T47D (cell line): ENCODE measurements at regions not wholly inside any gene's neighbourhood (a gene's known extent, or its start where the extent isn't known, plus 50 kb on each side); places are given as distances from the start of the nearest gene placed in this dataset.
"Not testable (repeated sequence)": the region's sequence is repeated elsewhere in the genome, so short reads cannot be mapped to it uniquely, and the experiment has no call there.

ENCODE experiments used
- DNase-seq, 2 experiments: peaks; one replicate each; pipeline versions ENCODE4 v3.0.0 to v3.0.0-alpha.2; 2011 to 2012; ENCODE audit warnings: low read depth in 1 of 2, low spot score in 1 of 2
- JUND ChIP-seq: IDR thresholded peaks from 2 replicates; pipeline ENCODE4 v1.6.1; 2012; ENCODE audit warnings: low read depth
- in situ Hi-C: cut with HindIII; loops from 2 replicates; pipeline ENCODE4 v1.10.0; 2016; ENCODE audit warnings: low sequenced_read_pairs, low pct_unique_long_range_greater_than_20kb

DNA sequence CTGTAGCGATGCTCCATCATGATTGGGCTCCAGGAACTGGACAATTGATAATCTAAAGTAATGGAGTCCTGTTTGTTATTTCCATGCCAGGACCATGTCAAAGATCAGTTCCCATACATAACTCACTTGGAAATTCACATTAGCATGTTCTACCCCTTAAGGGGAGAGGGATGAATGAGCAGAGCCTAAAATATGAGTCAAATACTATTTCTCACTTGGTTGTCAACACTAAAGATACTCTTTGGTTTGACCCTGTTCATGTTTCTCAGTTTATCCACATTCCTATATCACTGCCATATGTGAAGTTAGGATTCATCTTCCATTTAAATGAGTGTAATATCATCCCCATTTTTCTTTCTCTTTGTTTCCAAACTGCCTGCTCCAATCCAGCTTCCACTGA lies 321.6 kb upstream of the PAPPA start:
- in situ Hi-C loops: no loop called here
- DNase-seq: no peak
- TF ChIP-seq JUND: no peak

DNA sequence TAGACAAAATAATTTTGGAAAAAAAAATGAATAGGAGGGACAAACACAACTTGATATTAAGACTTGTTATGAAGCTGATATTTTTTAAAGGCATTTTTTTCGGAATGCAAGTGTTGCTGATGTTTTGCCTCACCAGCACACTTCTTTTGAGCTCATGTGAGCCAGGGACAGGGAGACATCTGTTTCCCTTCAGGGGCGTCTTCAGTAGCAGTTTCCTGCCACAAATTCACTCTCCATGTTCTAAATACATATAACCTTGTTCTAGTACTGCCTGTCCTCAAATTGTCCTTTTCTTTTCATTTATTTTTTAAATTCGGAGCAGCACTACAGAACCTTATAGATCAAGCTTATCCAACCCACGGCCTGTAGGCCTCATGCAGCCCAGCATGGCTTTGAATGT lies 316.0 kb upstream of the PAPPA start:
- DNase-seq: no peak
- TF ChIP-seq JUND: no peak
- in situ Hi-C loops: no loop called here

DNA sequence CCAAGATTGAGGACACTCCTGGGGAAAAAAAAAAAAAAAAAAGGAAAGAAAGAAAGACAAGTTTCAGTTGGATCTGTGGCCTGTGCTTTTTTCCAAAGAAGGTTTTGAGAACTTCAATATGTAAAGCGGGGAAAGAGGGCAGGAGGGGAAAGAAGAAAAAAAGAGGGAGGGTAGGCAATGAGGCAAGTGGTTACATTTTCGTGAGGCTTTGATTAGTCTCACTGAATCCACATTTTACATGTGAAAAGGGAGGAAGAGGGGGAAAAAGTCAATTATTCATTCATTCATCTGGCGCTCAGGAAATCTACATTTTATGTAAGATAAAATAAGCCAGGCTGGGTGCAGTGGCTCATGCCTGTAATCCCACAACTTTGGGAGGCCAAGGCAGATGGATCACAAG lies 315.2 kb upstream of the PAPPA start:
- no peak for DNase-seq
- in situ Hi-C loops: no loop called here
- TF ChIP-seq JUND: no peak

DNA sequence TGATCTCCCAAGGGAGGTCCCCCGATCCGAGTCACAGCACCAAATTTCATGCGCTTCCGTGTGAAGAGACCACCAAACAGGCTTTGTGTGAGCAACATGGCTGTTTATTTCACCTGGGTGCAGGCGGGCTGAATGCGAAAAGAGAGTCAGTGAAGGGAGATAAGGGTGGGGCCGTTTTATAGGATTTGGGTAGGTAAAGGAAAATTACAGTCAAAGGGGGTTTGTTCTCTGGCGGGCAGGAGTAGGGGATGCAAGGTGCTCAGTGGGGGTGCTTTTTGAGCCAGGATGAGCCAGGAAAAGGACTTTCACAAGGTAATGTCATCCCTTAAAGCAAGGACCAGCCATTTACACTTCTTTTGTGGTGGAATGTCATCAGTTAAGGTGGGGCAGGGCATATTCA lies 309.2 kb upstream of the PAPPA start:
- in situ Hi-C loops, DNase-seq: not testable (repeated sequence)

DNA sequence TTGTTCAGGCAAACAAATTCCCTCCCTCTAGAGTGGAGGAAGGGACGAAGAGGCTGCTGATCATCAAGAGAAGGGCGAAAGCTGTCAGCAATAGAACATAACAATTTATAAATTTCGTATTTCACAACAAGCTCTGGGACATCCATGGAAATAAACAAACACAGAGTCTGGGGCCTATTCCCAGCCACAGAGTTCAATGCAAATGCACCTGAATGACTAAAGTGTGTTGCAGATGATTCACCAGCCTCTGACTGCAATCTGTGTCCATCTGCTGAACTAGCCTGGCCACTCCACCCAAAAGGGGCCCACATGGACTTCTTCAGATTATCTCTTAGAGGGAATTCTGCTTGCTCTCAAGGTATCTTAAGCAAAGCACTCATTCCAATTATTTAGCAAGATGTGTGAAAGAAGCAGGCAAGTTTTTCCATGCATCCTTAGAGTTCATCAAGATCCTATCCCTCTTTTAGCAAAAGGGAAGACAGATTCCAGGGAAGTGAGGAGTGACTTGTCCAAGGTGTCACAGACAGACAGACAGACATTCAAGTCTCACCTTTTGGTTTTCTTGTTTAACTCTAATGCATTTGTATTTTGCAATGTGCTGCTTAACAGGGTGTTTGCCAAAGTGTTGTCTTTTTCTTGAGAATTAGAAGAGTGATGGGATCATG lies 307.8 kb upstream of the PAPPA start:
- no peak for DNase-seq
- no peak for TF ChIP-seq JUND
- in situ Hi-C loops: no loop called here

DNA sequence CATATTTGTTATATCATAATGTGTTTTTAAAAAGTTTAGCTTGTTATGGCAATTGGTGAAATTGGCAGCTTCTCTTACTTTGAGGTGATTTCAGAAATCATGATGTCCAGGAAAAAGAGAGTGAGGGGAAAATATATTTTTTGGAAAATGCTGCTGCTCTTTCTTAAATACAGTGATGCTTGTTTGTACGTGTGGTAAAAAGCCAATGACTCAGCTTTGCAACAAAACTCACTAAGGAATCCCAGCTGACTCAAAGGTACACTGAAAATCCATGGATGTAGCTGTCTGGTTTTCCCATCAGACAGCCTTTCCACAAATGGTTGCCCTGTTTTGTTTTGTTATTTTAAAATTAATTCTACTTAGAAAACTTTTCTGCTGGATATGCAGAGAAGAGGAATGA lies 306.4 kb upstream of the PAPPA start:
- no peak for TF ChIP-seq JUND
- no peak for DNase-seq
- in situ Hi-C loops: no loop called here

DNA sequence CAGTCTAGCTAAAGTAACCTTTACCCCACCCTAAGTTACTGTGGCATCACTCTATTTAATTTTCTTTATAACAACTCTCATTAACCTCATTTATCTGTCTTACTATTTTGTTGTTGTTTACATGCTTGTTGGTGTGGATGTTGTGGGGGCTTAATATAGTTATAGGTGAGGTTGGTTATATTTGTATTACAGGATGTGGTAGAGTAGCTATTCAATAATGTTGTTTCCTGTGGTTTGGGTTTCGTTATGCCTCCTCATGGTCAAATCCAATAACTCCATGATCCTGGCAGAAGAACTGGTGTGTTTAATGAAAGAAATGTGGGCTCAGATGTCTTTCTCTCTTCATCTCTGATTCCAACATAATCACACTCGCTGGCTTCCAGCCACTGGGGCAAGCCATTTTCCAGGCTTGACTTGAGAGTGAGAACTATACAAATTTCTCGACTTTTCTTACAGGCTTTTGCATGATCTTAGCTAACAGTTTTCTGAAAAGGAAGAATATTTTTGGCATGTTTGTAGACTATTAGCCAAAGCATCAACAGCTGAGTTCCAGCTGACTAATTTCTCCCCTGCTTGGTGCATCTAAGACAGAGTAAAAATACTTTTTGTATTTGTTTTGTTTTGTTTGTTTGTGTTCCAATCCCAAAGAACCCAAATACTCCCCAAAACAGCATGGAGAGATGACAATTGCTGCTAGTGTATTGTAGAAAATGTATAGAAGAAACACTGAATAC lies 303.7 kb upstream of the PAPPA start:
- DNase-seq: no peak
- in situ Hi-C loops: no loop called here

DNA sequence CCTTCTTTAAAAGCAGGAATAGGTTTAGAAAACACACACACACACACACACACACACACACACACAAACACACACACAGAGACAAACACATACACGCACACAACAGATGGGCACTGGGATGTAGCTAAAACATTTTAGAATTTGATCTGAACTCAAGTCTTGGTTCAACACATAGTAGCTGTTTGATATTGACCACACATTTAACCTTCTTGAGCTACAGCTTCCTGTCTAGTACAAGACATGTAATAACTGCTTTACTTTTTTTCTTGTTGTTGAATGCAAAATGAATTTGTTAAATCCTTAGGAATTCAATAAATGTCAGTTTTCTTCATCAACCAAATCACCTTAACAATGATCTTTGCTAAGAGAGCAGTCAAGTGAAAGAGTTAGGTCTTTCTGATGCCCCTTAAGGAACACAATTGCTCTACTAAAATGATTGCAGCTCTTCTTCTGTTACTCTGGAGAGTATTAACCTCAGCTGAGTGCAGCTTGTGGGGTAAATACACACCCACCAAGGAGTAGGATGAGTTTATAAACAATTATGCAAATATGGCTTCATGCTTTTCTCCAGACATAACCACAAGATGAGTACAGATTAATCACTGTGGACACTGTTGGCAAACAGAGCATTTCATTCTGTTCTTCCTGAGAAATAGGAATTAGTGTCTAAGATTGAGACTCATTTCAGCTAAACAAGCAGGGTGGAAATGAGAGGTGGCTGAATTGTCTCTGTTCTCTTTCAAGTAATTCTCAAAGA lies 302.9 kb upstream of the PAPPA start:
- no peak for TF ChIP-seq JUND
- in situ Hi-C loops: no loop called here
- DNase-seq: no peak

More for the DNA sequence above, 303.7 kb upstream of the PAPPA start:
- no peak for TF ChIP-seq JUND

DNA sequence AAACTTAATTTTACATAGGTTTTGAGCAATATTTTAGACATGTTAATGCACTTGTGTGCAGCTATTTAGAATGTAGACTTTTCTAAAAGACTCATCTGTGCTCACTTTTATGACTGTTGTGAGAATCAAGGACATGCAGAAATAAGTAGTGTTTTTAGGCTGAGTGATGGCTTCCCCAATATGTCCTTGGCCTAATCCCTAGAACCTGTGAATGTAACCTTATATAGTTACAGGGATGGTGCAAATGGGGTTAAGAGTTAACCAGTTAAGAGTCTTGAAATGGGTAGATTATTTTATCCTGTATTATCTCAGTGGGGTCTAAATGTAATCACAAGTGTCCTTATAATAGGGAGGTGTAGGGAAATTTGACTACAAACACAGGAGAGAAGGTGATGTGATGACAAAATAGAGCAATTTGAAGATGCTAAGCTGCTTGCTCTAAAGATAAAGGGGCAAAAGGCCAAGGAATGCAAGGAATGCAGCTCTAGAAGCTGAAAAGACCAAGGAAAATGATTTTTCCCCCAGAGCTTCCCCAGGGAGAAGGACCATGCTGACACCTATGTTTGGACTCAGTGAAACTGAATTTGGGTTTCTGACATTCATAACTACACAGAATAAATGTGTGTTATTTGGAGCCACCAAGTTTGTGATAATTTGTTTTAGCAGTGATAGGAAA lies 298.0 kb upstream of the PAPPA start:
- no peak for TF ChIP-seq JUND
- no peak for DNase-seq
- in situ Hi-C loops: no loop called here

DNA sequence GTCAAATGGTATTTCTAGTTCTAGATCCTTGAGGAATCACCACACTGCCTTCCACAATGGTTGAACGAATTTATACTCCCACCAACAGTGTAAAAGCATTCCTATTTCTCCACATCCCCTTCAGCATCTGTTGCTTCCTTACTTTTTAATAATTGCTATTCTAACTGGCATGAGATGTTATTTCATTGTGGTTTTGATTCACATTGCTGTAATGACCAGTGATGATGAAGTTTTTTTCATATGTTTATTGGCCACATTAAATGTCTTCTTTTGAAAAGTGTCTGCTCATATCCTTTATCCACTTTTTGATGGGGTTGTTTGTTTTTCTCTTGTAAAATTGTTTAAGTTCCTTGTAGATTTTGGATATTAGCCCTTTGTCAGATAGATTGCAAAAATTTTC lies 295.2 kb upstream of the PAPPA start:
- DNase-seq, in situ Hi-C loops: not testable (repeated sequence)

DNA sequence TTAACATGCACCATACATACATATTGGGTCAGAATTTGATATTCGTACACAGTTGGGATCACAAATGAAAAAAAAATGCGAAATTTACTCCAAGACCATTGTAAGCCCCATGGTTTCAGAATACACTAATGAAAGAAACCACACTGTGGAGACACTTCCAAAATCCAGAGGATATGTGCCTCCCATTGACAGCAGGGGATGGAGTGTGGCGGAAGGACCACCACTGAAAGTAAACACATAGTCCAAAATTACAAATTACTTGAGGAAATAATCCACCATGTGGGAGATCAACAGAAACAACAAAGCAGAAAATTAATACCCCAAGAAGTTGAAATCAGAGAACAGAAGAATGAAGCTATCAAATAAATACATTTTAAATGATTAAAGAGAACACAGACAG lies 291.6 kb upstream of the PAPPA start:
- in situ Hi-C loops: no loop called here
- TF ChIP-seq JUND: no peak
- no peak for DNase-seq

DNA sequence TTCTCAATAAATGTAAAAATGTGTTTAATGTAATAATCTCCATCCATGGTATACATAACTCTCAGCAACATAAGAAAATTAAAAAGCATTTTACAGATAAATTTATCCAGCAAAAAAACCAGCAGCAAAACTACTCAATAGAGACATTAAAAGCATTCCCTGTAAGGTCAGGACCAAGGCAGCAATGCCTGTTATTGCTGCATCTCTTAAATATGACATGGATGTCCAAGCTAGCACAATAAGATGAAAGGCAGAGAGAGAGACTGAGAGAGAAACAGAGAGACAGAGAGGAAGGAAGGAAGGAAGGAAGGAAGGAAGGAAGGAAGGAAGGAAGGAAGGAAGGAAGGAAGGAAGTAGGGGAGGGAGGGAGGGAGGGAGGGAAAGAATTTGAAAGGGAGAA lies 289.0 kb upstream of the PAPPA start:
- in situ Hi-C loops: no loop called here
- no peak for TF ChIP-seq JUND
- no peak for DNase-seq

DNA sequence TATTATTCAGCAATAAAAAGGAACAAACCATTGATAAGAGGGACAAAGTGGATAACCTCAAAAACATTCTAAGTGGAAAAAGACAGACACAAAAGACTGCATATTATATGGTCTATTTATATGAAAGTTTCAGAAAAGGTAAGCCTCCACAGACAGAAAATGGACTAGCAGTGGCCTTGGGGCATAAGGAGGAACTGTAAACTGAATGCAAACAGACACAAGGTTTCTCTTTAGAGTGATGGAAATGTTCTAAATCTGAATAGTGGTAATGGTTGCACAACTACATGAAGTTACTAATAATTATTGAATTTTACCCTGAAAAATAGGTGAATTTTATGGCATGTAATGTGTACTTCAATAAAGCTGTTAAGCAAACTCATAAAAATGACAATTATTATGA lies 286.3 kb upstream of the PAPPA start:
- no peak for DNase-seq
- TF ChIP-seq JUND: no peak
- in situ Hi-C loops: no loop called here
